ENCODE measurements at regions not wholly inside any gene's neighbourhood (a gene's known extent, or its start where the extent isn't known, plus 50 kb on each side); places are given as distances from the start of the nearest gene placed in this dataset.
"Not testable (repeated sequence)": the region's sequence is repeated elsewhere in the genome, so short reads cannot be mapped to it uniquely, and the experiment has no call there.

DNA sequence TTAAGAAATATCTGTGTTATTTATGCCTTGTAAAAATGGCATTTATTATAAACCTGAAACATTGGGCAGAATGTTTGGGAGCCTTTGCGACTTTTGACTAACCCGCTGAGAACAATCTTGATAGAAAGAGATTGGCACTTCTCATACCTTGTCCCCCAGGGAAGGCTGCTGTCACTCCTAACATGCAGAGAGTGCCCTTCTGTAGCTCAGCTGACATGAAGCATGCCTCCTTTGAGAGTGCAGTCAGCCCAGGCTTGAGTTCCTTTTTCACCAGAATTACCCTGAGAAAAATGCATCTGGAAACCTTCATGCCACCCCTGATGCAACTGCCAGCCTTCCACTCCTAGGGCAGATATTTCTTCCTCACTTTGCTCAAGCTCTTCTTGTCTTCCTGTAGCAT lies 569.2 kb upstream of the ARPP21 start:
- DNase-seq: no peak

DNA sequence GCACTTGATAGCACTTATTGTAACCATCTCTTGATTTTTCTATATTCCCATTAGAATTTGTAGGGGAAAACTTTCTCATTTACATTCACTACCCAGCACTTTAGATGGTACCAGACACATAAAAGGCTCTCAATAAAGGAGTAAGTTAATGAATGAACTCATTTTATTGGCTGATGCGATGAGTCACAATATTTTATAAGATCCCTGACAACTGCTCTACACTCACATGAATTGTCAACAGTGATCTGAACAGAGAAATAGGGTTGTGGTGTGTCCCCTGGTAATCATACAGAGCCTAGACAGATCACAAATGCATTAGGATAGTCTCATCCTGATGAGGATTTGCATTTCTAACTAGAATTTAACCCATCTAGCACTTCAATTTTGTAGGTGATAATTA lies 567.6 kb upstream of the ARPP21 start:
- no peak for DNase-seq

DNA sequence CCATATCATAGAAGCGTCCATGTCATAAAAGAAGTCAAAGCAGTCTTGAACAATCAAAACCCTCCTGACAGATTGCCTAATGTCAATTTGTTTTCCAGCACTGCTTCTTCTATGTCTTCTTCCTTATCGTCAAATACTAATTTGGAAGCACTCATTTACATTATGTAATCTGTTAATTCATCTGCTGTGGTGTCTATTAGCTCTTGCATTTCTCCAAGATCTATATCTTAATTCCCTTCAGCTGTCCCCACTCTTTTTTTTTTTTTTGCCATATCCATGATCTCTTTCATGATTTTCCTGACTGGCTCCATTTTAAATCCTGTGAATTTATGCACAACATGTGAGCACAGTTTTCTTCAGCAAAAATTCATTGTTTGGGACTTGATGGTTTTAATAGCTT lies 560.5 kb upstream of the ARPP21 start:
- DNase-seq: no peak

DNA sequence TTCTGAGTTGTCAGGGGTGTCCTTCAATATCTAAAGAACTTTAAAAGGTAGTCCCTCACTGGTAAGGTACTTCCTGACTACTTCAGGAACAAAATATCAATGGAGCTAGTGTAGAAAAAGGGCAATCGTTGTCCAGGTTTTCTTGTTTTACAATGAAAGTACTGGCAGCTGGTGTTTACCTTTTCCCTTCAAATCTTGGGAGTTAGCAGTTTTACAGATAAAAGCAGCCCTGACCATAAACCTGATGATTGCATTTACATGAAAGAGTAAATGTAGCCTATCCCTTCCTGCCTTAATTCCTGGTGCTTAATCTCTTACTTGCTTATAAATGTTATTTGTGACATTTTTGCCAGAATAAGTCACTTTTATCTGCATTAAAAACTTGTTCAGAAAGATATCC lies 559.9 kb upstream of the ARPP21 start:
- DNase-seq: no peak

DNA sequence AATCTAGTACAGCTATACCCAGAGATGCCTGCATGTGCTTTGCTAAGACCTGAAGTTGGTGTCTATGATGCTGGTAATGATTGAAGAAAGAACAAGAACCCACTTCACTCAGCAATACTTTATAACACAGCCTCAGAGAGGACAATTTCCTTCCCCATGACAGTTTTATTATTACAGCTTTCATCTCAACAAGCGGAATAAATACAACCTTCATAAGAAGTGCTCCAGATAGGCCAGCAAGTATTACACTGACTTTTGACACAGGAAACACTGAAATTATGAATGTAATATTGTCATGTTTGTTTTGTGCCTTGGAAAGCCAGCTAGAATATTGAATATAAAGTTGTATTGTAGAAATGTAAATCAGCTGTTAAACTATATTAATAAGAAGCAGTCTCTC lies 557.4 kb upstream of the ARPP21 start:
- DNase-seq: no peak

DNA sequence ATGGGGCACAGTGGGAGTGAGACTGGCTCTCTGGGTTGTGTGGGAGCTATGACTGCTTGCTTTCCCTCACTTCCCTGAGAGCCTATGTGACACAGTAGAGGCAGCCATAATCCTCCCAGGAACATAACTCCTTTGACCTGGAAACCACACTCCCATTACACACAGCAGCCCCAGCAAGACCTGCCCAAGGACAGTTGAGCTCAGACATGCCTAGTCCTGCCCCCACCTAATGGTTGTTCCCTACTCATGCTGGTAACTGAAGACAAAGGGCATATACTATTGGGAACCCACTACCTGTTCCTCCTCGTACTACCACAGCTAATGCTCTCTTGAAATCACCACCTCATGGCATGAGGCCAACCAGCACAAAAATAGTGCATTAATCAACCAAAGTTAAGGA lies 550.4 kb upstream of the ARPP21 start:
- DNase-seq: no peak

DNA sequence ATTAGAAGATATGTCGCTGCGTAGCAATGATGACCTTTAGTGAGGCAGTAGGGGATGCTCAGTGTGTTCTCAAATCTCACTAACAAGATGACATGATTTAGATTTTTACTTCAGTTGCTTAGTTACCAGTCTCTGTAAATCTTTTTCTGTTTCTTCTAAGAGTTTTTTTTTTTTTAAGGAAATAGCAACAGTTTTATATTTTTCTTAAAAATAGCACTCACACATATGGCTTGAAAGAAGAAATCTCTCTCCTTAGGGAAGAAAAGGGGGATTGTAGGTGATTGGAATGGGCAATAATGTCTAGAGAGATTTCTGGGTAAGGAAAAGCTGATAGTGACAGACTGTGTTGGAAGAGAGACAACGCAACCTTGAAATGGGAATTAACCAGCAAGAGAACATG lies 524.6 kb upstream of the ARPP21 start:
- DNase-seq: no peak

DNA sequence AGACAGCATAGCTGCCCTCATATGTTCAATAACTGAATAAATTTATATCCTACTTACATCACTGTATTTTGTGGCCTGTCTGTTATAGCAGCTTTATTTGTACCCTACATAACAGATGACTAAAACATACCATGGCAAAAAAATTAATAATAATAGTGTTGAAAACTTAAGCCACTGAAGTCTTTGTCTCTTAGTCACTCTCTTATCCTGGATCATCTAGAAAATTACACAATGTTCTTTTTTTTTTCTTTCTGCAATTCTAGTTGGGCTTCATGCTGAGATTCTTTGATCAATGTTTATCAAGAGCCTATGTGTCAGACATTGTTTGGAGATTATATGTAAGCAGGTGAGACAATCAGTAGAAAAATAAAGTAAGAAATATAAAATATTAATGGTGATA lies 519.3 kb upstream of the ARPP21 start:
- DNase-seq: no peak

DNA sequence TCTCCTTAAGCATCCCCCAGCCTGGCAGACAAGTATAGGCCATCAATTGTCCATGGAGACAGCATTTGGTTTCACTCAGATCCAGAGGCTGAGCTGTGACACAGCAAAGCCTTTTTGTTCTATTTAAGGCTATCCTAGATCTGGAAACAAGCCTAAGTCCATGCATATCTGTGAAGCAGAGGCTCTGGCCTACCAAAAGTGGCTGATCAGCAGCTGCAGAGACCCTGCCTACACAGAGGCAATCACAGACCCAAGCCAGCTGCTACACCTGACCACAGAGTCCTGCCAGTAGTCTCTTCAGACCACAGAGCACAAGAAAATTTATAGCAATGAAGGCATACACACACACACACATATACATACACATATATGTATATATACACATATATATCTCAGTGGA lies 501.7 kb upstream of the ARPP21 start:
- no peak for DNase-seq

DNA sequence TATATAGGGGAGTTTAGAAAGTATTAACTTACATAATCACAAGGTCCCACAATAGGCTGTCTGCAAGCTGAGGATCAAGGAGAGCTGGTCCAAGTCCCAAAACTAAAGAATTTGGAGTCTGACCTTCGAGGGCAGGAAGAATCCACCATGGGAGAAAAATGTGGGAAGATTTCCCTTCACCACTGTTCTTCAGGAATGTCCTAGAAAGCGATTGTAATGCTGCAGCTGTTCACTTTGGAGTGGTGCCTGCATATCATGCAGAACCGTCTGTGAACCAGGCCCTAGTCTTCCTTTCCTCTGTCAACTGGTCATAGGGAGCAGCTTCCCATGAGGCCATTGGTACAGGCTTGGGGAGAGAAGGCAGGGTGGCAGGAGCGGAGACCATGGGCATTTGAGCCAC lies 497.9 kb upstream of the ARPP21 start:
- DNase-seq: no peak

DNA sequence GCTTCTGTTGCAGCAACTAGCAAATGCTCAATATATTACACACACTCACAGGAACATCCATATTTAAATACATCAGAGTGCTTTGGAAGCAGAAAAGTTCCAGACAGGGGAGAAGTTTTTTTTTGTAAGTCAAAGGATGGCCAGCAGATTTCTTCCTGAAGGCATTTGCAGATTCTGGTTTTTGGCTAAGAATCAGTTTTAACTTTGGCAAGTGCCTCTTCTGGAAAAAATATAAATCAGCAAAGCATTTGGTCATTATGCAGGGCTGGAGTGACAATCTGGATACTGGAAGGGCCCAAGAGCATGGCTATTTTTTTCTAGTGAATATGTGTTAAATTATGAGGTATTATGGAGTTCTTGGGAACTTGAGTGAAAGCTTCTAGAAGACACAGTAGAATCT lies 495.3 kb upstream of the ARPP21 start:
- DNase-seq: no peak

DNA sequence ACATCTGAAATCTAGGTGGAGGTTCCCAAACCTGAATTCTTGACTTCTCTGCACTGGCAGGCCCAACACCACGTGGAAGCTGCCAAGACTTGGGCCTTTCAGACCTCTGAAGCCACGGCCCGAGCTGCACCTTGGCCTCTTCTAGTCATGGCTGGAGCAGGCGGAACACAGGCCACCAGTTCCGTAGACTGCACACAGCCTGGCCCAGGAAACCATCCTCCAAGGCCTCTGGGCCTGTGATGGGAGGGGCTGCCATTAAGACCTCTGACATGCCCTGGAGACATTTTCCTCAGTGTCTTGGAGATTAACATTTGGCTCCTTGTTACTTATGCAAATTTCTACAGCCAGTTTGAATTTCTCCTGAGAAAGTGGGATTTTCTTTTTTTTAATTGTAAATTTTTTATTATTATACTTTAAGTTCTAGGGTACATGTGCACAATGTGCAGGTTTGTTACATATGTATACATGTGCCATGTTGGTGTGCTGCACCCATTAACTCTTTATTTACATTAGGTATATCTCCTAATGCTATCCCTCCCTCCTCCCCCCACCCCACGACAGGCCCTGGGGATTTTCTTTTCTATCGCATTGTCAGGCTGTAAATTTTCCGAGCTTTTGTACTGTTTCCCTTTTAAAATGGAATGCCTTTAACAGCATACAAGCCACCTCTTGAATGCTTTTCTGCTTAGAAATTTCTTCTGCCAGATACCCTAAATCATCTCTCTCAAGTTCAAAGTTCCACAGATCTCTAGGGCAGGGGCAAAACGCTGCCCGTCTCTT lies 492.9 kb upstream of the ARPP21 start:
- DNase-seq: not testable (repeated sequence)

DNA sequence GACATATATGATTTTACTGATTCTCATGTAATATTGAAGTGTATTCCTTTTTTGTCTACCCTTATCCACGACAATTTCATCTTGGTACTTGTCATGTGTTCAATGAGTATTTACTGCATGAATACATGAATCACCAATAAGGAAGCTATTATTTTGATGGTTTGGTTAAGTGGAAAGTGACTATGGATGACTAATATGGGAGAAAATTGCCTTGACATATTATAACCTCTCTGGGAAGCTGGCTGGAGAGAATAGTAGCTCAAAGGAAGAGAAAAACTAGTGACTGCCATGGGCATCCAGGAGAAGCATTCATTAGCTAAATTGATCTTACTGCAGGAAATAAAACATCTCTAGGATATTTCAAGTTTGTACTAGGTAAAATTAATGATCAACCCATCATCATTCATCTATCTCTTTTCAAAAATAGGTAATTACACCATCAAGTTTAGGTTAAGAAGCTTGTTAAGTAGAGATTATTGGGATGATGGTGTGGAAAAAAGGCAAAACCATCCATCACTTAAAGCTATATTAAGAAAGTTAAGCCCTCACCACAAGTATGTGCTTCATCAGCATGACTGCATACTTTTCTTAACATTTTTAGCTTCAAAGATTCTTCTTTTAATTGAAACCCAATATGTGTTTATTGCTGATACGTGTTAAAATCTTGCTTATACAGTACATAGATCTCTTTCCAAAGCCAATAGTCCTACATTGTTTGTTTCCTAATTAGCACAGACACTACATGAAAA lies 455.2 kb upstream of the ARPP21 start:
- no peak for DNase-seq

DNA sequence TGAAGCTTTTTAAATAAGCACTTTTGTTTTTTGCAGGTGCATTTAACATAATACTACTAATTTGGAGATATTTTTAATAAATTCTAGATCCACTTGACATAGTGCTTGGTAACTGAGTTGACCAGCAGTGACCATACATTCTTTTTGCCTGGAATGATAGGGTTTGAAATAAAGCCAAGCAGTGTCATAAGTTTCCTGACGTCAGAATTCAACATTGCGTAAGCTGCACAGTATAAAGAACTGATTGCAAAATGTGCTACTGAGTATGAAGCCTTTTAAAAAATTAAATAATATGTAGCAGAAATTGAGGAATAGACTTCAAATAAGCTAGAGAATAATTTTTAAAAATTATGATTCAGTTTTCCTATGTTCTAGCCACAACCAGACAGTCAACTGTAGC lies 454.6 kb upstream of the ARPP21 start:
- DNase-seq: no peak

DNA sequence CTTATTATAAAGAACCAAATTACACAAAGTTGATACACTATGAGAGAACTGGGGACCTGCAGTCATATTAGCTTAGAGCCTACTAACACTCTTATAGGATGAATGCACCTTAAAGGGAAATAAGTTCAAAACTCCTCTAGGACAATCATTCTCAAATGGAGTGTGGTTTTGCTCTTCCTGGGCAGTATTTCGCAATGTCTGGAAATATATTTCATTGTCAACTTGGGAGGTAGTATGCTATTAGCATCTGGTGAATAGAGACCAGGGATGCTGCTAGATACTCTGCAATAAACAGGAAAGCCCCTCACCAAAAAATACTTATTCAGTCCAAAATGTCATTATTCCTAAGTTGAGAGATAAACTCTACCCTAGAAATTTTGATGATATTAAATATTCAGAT lies 451.4 kb upstream of the ARPP21 start:
- no peak for DNase-seq

DNA sequence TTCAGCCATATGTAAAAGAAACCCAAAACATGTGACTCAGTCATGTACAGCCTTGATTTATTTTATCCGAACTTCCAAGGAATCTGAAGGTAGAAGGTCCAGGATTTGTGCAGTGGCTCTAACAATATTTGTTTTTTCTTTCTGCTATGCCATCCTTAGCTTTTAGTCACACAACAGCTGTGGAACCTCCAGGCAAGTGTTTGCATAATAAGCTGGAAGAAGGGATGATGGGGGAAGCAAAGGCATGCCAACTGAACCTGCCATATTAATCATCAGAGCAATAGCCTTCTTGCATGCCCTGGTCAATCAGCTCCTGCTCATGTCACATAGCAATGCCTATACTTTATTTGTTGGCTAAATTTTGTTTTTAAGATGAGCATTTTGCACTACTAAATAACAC lies 444.7 kb upstream of the ARPP21 start:
- DNase-seq: no peak

DNA sequence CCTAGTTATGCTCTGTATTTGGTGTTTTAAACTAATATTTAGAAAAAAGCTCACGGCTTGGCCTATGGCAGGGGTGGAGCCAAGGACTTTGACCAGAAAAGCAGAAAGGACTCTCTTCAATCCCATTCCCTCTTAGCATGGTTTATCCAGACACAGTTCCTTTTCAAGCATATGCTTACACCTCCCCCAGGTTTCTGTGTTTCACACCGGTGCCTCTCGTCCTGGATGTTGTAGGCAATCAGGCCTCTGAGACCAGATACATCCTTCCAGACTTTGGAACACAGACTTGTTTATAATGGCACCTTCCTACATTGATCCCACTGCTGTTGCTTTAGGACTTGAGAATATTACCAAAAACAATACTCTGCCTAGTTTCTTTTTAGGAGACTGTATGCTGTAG lies 440.5 kb upstream of the ARPP21 start:
- DNase-seq: no peak

DNA sequence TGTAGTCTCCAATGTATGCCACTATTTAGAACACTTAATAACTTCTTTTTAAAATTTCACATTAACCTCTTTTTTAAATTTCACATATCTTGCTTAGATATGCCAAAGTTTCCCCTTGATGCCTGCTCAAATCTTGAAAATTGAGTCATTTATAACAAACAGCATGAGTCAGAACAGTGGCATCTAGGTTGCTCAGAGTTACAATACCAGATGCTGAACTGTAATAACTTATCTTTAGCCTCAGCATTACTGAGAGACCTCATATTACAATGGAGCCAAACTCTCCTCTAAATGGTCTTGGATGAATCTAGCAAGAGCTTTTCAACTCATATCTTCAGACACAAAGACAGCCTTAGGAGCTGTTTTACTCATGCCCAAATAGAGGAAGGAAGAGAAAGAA lies 439.3 kb upstream of the ARPP21 start:
- DNase-seq: no peak

DNA sequence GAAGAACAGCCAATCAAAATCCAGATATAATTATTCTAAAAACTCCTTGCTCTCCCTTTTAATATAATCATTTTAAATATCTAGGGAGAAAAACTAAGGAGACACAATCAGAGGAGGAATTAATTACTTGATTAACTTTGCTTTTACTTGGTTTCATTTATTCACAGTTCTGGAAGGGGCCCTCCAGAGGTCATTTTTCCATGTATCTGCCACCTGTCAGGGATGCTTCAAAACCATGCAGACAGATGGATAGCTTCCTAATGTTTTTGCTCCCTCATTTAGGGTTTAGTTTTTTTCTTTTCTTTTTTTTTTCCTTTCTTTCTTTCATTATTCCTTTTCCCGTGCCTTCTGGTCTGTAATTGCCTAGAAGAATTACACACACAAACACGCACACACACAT lies 438.1 kb upstream of the ARPP21 start:
- no peak for DNase-seq

DNA sequence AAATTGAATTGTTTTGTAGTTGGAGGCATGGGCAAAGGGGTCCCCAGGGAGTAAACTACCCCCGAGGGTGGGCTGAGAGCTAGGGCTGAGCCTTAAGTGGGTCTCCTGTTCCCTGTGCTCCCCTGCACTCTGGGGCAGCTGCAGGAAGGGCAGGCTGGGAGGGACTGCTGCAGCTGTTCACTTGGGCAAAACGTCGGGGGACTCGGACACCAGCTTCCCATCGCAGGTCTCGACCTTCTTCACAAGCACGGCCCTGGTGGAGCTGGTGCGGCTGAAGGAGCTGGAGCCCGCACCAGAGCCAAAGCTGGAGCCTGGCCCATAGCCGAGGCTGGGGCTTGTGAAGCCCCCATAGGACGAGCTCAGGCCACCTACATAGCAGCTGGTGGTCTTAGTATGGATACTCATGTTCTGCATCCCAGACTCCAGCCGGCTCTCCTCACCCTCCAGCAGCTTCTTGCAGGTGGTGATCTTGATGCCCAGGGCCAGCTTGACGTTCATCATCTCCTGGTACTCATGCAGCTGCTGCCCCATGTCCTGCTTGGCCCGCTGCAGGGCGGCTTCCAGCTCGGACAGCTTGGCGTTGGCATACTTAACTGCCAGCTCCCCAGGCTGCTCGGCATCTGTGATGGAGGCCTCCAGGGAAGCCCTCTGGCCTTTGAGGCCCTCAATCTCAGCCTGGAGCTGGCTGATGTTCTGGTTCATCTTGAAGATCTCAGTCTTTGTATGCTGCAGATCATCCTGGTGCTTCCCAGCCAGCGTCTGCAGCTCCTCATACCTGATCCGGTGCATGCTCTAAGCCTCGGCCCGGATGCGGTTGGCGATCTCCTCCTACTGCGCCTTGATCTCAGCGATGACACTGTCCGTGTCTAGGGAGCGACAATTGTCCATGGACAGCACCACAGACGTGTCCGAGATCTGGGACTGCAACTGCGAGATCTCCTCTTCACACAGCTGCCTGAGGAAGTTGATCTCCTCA lies 423.5 kb upstream of the ARPP21 start:
- DNase-seq: no peak

DNA sequence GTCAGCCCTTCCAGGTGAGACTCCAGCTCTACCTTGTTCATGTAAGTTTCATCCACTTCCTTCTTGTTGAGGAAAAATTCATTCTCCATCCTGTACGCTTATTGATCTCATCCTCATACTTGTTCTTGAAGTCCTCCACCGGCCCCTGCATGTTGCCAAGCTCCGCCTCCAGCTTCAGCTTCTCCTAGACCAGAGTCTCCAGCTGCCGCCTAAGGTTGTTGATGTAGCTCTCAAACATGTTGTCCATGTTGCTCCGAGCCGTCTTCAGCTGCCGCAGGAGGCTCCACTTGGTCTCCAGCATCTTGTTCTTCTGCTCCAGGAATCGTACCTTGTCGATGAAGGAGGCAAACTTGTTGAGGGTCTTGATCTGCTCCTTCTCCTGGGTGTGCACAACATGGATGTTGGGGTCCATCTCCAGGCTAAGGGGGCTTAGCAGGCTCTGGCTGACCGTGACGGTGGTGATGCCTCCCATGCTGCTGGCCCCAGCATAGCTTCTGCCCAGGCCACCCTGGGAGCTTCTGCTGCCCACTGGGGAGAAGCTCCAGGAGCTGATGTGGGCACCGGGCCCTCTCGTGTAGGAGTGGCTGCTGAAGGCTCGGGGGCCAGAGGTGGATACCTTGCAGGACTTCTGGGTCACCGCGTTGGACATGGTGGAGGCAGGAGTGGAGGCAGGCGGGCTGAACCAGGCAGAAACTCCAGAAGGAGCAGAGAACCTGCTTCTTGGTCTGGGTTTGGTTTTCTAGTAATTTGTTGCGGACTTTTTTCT lies 422.6 kb upstream of the ARPP21 start:
- no peak for DNase-seq

DNA sequence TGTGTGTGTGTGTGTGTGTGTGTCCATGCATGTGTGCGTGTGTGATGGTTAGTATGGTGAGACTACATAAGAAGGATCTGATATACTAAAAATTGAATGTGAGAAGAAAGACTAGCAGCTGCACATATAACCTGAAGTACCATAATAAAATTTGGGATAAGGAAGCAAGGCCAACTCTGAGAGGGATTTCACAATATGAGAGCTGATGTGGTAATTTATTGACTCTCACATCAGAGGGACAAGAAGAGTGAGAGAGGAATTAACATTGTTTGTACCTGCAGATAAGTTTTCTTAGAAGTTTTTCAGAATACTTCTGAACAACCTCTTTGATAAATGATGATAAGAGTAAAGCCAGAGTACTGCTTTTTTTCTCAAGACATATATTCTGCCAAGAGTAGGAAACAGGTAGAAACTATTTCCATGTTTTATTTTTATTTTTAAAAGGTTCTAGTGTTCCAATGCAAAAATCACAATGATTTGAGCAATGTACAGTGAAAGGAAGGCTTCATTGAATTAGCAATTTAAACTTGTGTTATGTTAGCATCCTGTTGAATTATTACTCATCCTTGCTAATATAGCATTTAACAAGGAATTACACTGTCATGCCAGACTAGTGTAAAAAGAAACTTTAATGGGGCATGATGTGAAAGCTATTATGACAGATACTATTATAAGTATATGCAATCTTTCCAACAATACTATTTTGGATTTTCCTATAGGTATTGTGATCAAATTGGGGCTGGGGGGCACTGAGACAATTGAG lies 415.5 kb upstream of the ARPP21 start:
- DNase-seq: no peak

Measured in activated CD8-positive, alpha-beta memory T cell treated with anti-CD3 and anti-CD28 coated beads, Interleukin-2, amount 50 U/mL, for 48 hours (primary cell).